ENCODE measurements at regions not wholly inside any gene's neighbourhood (a gene's known extent, or its start where the extent isn't known, plus 50 kb on each side); places are given as distances from the start of the nearest gene placed in this dataset.

GRCh38 chr16:85176541-85177447 lies 64.5 kb upstream of the CIBAR2 start:
- no peak overlapping the region for H3K4me3 ChIP-seq (ENCODE audit: low read depth, low read length)
- H3K9ac ChIP-seq (ENCODE audit: low read length) = no peak overlapping the region
- no peak overlapping the region for H2BK120ac ChIP-seq (ENCODE audit: insufficient read depth, low read length, poor library complexity)
- peaks cover 16 to 28% of the 10 kb centered on the region in 2 experiments for H3K4me1 ChIP-seq (ENCODE audit: control insufficient read depth in 1 of 2, insufficient read depth in 2 of 2, low read length in 2 of 2)
- H3K36me3 ChIP-seq (ENCODE audit: control insufficient read depth in 1 of 2, insufficient read depth in 2 of 2, low read length in 2 of 2) = peaks cover 9 to 16% of the 10 kb centered on the region in 2 experiments
- H3K14ac ChIP-seq (ENCODE audit: low read length) = no peak overlapping the region
- H2AK5ac ChIP-seq (ENCODE audit: low read length) = no peak overlapping the region
- H3K79me1 ChIP-seq (ENCODE audit: low read length) = peaks cover 4% of the 10 kb centered on the region
- H3K18ac ChIP-seq (ENCODE audit: low read length) = no peak overlapping the region
- no peak overlapping the region for H3K27ac ChIP-seq (ENCODE audit: low read depth, low read length)
- H3K4ac ChIP-seq (ENCODE audit: low read depth, low read length) = no peak overlapping the region
- H3K4me2 ChIP-seq (ENCODE audit: low read length) = no peak overlapping the region
- H3K27me3 ChIP-seq (ENCODE audit: insufficient read depth, low read length) = no peaks in the 10 kb centered on the region
- H3K23ac ChIP-seq (ENCODE audit: low read length) = no peak overlapping the region
- H4K91ac ChIP-seq (ENCODE audit: low read depth, low read length) = no peak overlapping the region
- no peak overlapping the region for H4K8ac ChIP-seq (ENCODE audit: low read depth, low read length)
- H4K12ac ChIP-seq (ENCODE audit: low read depth, low read length) = no peak overlapping the region
- H3K9me3 ChIP-seq (ENCODE audit: insufficient read depth, low read depth, low read length) = no peaks in the 10 kb centered on the region
- no peak overlapping the region for H2BK5ac ChIP-seq (ENCODE audit: low read depth, low read length, poor library complexity)
- H2AFZ ChIP-seq (ENCODE audit: insufficient read depth, low read length, poor library complexity) = no peak overlapping the region
- WGBS (ENCODE audit: extremely low coverage, insufficient coverage, insufficient read length) = no CpG with 5 or more reads among the region's 26 CpGs
- no peak overlapping the region for H2BK12ac ChIP-seq (ENCODE audit: low read length)
- no peak for DNase-seq
- peaks cover 2% of the 10 kb centered on the region for H3K79me2 ChIP-seq (ENCODE audit: control insufficient read depth, insufficient read depth, low read length, poor library complexity)

- WGBS (ENCODE audit: extremely low coverage, insufficient coverage, insufficient read length) = no CpG with 5 or more reads among the region's 10 CpGs
These were observed 65.2 kb upstream of the CIBAR2 start for GRCh38 chr16:85177448-85177846.

GRCh38 chr16:85178006-85178591 lies 65.8 kb upstream of the CIBAR2 start:
- Histone ChIP-seq H3K9me3 (ENCODE audit: insufficient read depth, low read depth, low read length) (peaks cover 4% of the 10 kb centered on the region), H4K12ac (ENCODE audit: low read depth, low read length) (no peak overlapping the region), H3K4me1 (ENCODE audit: control insufficient read depth in 1 of 2, insufficient read depth in 2 of 2, low read length in 2 of 2) (peaks cover 15 to 16% of the 10 kb centered on the region in 2 experiments), H3K18ac (ENCODE audit: low read length) (no peak overlapping the region), H3K4me3 (ENCODE audit: low read depth, low read length) (no peak overlapping the region), H3K36me3 (ENCODE audit: control insufficient read depth in 1 of 2, insufficient read depth in 2 of 2, low read length in 2 of 2) (peaks cover 9 to 20% of the 10 kb centered on the region in 2 experiments), H3K23ac (ENCODE audit: low read length) (no peak overlapping the region), H2AFZ (ENCODE audit: insufficient read depth, low read length, poor library complexity) (no peak overlapping the region), H3K4me2 (ENCODE audit: low read length) (no peak overlapping the region), H2BK5ac (ENCODE audit: low read depth, low read length, poor library complexity) (no peak overlapping the region), H3K9ac (ENCODE audit: low read length) (no peak overlapping the region), H3K27ac (ENCODE audit: low read depth, low read length) (no peak overlapping the region), H2BK120ac (ENCODE audit: insufficient read depth, low read length, poor library complexity) (no peak overlapping the region), H3K14ac (ENCODE audit: low read length) (no peak overlapping the region), H3K4ac (ENCODE audit: low read depth, low read length) (no peak overlapping the region), H2BK12ac (ENCODE audit: low read length) (no peak overlapping the region), H3K79me1 (ENCODE audit: low read length) (peaks cover 4% of the 10 kb centered on the region), H4K8ac (ENCODE audit: low read depth, low read length) (no peak overlapping the region), H2AK5ac (ENCODE audit: low read length) (no peak overlapping the region), H3K79me2 (ENCODE audit: control insufficient read depth, insufficient read depth, low read length, poor library complexity) (peaks cover 2% of the 10 kb centered on the region), H3K27me3 (ENCODE audit: insufficient read depth, low read length) (no peaks in the 10 kb centered on the region), H4K91ac (ENCODE audit: low read depth, low read length) (no peak overlapping the region)
- whole genome bisulfite sequencing (ENCODE audit: extremely low coverage, insufficient coverage, insufficient read length) = no CpG with 5 or more reads among the region's 14 CpGs
- DNase-seq = no peak

More at GRCh38 chr16:85177448-85177846, 65.2 kb upstream of the CIBAR2 start:
- H3K4ac ChIP-seq (ENCODE audit: low read depth, low read length) = no peak overlapping the region
- no peak overlapping the region for H3K14ac ChIP-seq (ENCODE audit: low read length)
- H3K27me3 ChIP-seq (ENCODE audit: insufficient read depth, low read length) = no peaks in the 10 kb centered on the region
- peaks cover 15 to 22% of the 10 kb centered on the region in 2 experiments for H3K4me1 ChIP-seq (ENCODE audit: control insufficient read depth in 1 of 2, insufficient read depth in 2 of 2, low read length in 2 of 2)
- no peak overlapping the region for H4K8ac ChIP-seq (ENCODE audit: low read depth, low read length)
- H2AFZ ChIP-seq (ENCODE audit: insufficient read depth, low read length, poor library complexity) = no peak overlapping the region
- peaks cover 9 to 16% of the 10 kb centered on the region in 2 experiments for H3K36me3 ChIP-seq (ENCODE audit: control insufficient read depth in 1 of 2, insufficient read depth in 2 of 2, low read length in 2 of 2)
- no peak overlapping the region for H3K23ac ChIP-seq (ENCODE audit: low read length)
- H2BK120ac ChIP-seq (ENCODE audit: insufficient read depth, low read length, poor library complexity) = no peak overlapping the region
- no peak for DNase-seq
- H3K79me2 ChIP-seq (ENCODE audit: control insufficient read depth, insufficient read depth, low read length, poor library complexity) = peaks cover 2% of the 10 kb centered on the region
- H4K12ac ChIP-seq (ENCODE audit: low read depth, low read length) = no peak overlapping the region
- no peak overlapping the region for H3K18ac ChIP-seq (ENCODE audit: low read length)
- no peak overlapping the region for H3K4me2 ChIP-seq (ENCODE audit: low read length)
- no peak overlapping the region for H2BK12ac ChIP-seq (ENCODE audit: low read length)
- no peak overlapping the region for H3K4me3 ChIP-seq (ENCODE audit: low read depth, low read length)
- no peak overlapping the region for H3K27ac ChIP-seq (ENCODE audit: low read depth, low read length)
- H3K9ac ChIP-seq (ENCODE audit: low read length) = no peak overlapping the region
- H2BK5ac ChIP-seq (ENCODE audit: low read depth, low read length, poor library complexity) = no peak overlapping the region
- no peaks in the 10 kb centered on the region for H3K9me3 ChIP-seq (ENCODE audit: insufficient read depth, low read depth, low read length)
- H4K91ac ChIP-seq (ENCODE audit: low read depth, low read length) = no peak overlapping the region
- H2AK5ac ChIP-seq (ENCODE audit: low read length) = no peak overlapping the region
- peaks cover 4% of the 10 kb centered on the region for H3K79me1 ChIP-seq (ENCODE audit: low read length)

GRCh38 chr16:85178596-85178995 lies 66.3 kb upstream of the CIBAR2 start:
- no CpG with 5 or more reads among the region's 11 CpGs for WGBS (ENCODE audit: extremely low coverage, insufficient coverage, insufficient read length)

More at GRCh38 chr16:85178596-85178995, 66.3 kb upstream of the CIBAR2 start:
- Histone ChIP-seq H2AK5ac (ENCODE audit: low read length) (no peak overlapping the region), H2AFZ (ENCODE audit: insufficient read depth, low read length, poor library complexity) (no peak overlapping the region), H3K23ac (ENCODE audit: low read length) (no peak overlapping the region), H3K18ac (ENCODE audit: low read length) (no peak overlapping the region), H3K79me2 (ENCODE audit: control insufficient read depth, insufficient read depth, low read length, poor library complexity) (peaks cover 2% of the 10 kb centered on the region), H2BK12ac (ENCODE audit: low read length) (no peak overlapping the region), H3K79me1 (ENCODE audit: low read length) (peaks cover 4% of the 10 kb centered on the region), H3K14ac (ENCODE audit: low read length) (no peak overlapping the region), H3K36me3 (ENCODE audit: control insufficient read depth in 1 of 2, insufficient read depth in 2 of 2, low read length in 2 of 2) (peaks cover 12 to 24% of the 10 kb centered on the region in 2 experiments), H2BK120ac (ENCODE audit: insufficient read depth, low read length, poor library complexity) (no peak overlapping the region), H3K4me3 (ENCODE audit: low read depth, low read length) (no peak overlapping the region), H2BK5ac (ENCODE audit: low read depth, low read length, poor library complexity) (no peak overlapping the region), H3K9ac (ENCODE audit: low read length) (no peak overlapping the region), H4K91ac (ENCODE audit: low read depth, low read length) (no peak overlapping the region), H3K4me2 (ENCODE audit: low read length) (no peak overlapping the region), H3K9me3 (ENCODE audit: insufficient read depth, low read depth, low read length) (peaks cover 8% of the 10 kb centered on the region), H3K27ac (ENCODE audit: low read depth, low read length) (no peak overlapping the region), H3K27me3 (ENCODE audit: insufficient read depth, low read length) (no peaks in the 10 kb centered on the region), H3K4me1 (ENCODE audit: control insufficient read depth in 1 of 2, insufficient read depth in 2 of 2, low read length in 2 of 2) (peaks cover 11 to 12% of the 10 kb centered on the region in 2 experiments), H4K8ac (ENCODE audit: low read depth, low read length) (no peak overlapping the region), H3K4ac (ENCODE audit: low read depth, low read length) (no peak overlapping the region), H4K12ac (ENCODE audit: low read depth, low read length) (no peak overlapping the region)
- DNase-seq = no peak

Data from trophoblast cell (in vitro differentiated cells and primary cell).